ENCODE measurements at regions not wholly inside any gene's neighbourhood (a gene's known extent, or its start where the extent isn't known, plus 50 kb on each side); places are given as distances from the start of the nearest gene placed in this dataset.

DNA sequence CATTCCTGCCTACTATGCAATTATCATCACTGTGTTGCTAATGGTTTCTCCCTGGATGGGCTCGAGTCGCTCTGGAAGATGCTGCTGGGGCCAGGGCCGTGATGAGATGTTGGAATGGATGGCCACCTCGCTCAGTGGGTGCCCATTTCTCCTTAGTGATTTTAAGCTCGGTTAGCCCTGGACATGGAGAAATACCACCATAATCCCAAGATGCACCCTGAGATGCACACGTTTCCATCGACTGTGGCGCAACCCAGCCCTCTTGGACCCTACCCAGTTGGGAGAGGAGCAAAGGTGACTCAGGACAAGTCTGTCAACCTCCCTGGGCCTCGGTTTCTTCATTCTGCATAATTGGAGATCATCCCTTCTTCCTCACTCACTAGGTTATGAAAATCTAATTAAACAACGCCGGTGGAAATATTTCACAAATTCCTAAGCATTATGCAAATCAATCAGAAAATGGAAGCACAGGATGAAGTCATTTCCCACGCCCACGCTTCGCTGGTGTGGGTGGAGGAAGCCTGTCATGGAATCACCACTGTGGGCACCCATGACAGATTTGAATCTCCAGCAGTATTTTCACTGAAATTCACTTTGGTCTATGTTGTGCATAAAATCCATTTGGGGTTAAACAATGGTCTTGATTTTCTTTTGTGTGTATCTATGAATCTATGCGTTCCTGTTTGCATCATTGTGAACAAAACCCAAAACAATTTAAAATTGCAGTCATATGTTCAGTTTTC, 195.2 kb downstream of the AXIN2 start:
- no peak for DNase-seq (ENCODE audit: low read depth, low spot score)
- Histone ChIP-seq H3K27me3 (ENCODE audit: control insufficient read depth, insufficient read depth, low read length) (peaks cover 19% of the 10 kb centered on the region), H3K4me3 (ENCODE audit: low read depth, low read length) (no peak overlapping the region), H3K27ac (ENCODE audit: low read depth, low read length) (no peak overlapping the region), H3K9me3 (ENCODE audit: control insufficient read depth, insufficient read depth, low read length) (no peaks in the 10 kb centered on the region; the same call in 1 of the 2 replicates)
- TF ChIP-seq, protein P1, sequence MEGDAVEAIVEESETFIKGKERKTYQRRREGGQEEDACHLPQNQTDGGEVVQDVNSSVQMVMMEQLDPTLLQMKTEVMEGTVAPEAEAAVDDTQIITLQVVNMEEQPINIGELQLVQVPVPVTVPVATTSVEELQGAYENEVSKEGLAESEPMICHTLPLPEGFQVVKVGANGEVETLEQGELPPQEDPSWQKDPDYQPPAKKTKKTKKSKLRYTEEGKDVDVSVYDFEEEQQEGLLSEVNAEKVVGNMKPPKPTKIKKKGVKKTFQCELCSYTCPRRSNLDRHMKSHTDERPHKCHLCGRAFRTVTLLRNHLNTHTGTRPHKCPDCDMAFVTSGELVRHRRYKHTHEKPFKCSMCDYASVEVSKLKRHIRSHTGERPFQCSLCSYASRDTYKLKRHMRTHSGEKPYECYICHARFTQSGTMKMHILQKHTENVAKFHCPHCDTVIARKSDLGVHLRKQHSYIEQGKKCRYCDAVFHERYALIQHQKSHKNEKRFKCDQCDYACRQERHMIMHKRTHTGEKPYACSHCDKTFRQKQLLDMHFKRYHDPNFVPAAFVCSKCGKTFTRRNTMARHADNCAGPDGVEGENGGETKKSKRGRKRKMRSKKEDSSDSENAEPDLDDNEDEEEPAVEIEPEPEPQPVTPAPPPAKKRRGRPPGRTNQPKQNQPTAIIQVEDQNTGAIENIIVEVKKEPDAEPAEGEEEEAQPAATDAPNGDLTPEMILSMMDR (IDR thresholded peaks at IDR 0.05; ENCODE audit: low read depth, low read length), result no peak
- POLR2A ChIA-PET, result no interaction called here
- CTCF ChIA-PET, result no interaction called here

DNA sequence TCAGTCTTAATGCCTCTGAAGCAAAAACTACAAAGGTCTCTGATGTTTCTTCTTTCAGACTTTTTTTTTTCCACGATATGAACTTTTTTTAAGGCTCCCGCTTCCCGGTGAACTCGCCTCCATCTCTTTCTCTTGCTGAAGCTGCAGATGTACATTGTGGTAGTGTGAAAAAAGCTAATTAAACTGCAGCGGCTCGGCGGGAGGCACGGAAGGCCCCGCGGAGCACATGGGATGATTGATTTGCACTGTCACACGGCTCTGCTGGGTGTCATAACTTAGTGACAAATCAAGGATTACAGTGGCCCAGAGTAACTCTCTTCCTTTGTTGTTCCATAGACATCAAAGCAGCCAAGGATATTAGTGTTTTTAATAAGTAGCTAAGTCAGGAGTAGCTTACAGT, 196.3 kb downstream of the AXIN2 start:
- CTCF ChIA-PET, result no interaction called here
- Histone ChIP-seq H3K4me3 (ENCODE audit: low read depth, low read length) (no peak overlapping the region), H3K27me3 (ENCODE audit: control insufficient read depth, insufficient read depth, low read length) (peaks cover 10% of the 10 kb centered on the region), H3K9me3 (ENCODE audit: control insufficient read depth, insufficient read depth, low read length) (no peaks in the 10 kb centered on the region), H3K27ac (ENCODE audit: low read depth, low read length) (no peak overlapping the region)
- TF ChIP-seq, protein P1 (IDR thresholded peaks at IDR 0.05; ENCODE audit: low read depth, low read length), result no peak
- POLR2A ChIA-PET, result no interaction called here
- DNase-seq (ENCODE audit: low read depth, low spot score), result no peak

DNA sequence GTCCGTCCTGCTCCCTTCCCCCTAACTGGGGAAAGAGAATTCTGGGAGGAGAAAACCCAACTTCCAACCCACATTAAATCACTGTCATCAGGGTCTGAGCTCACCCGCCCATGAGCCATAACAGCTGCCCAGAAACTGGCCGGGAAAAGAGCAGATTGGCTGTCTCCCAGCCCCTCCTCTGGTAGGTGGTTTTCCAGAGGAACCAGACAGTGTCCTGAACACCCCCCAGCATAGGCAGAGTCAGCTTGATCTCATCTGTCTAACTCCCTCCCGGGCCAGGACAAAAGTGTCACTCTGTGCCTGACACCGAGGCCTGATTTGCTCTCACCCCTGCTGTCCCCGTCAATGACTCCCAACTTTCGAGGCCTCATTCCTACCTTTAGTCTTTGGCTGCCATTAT, 197.0 kb downstream of the AXIN2 start:
- TF ChIP-seq, protein P1 (IDR thresholded peaks at IDR 0.05; ENCODE audit: low read depth, low read length), result no peak
- ChIA-PET CTCF (no interaction called here), POLR2A (no interaction called here)
- H3K27me3 ChIP-seq (ENCODE audit: control insufficient read depth, insufficient read depth, low read length), result peaks cover 10% of the 10 kb centered on the region
- no peak overlapping the region for H3K27ac ChIP-seq (ENCODE audit: low read depth, low read length)
- H3K9me3 ChIP-seq (ENCODE audit: control insufficient read depth, insufficient read depth, low read length), result no peaks in the 10 kb centered on the region
- no peak overlapping the region for H3K4me3 ChIP-seq (ENCODE audit: low read depth, low read length)
- no peak for DNase-seq (ENCODE audit: low read depth, low spot score)

DNA sequence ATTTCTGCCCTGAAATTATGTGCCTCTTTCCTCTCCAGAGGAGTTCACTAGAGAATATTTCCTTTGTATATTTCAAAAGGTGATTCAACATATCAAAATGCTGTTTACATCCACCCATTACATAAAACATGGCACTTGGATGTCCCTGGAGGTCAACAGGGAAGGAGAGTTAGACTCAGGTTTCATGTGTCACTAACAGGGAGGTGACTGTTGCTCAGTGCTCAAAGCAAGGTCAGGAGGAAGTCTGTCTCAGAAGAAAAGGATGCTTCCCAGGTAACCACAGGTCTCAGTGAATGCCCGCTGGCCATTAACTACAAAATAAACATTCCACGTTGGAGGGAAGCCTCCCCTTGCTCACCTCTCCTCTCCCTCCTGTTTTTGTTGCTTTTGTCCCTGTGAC, 198.6 kb downstream of the AXIN2 start:
- Histone ChIP-seq H3K9me3 (ENCODE audit: control insufficient read depth, insufficient read depth, low read length) (no peaks in the 10 kb centered on the region), H3K27ac (ENCODE audit: low read depth, low read length) (no peak overlapping the region), H3K4me3 (ENCODE audit: low read depth, low read length) (no peak overlapping the region), H3K27me3 (ENCODE audit: control insufficient read depth, insufficient read depth, low read length) (peaks cover 8% of the 10 kb centered on the region)
- CTCF ChIA-PET, result no interaction called here
- TF ChIP-seq, protein P1 (IDR thresholded peaks at IDR 0.05; ENCODE audit: low read depth, low read length), result no peak
- POLR2A ChIA-PET, result no interaction called here
- DNase-seq (ENCODE audit: low read depth, low spot score), result no peak

DNA sequence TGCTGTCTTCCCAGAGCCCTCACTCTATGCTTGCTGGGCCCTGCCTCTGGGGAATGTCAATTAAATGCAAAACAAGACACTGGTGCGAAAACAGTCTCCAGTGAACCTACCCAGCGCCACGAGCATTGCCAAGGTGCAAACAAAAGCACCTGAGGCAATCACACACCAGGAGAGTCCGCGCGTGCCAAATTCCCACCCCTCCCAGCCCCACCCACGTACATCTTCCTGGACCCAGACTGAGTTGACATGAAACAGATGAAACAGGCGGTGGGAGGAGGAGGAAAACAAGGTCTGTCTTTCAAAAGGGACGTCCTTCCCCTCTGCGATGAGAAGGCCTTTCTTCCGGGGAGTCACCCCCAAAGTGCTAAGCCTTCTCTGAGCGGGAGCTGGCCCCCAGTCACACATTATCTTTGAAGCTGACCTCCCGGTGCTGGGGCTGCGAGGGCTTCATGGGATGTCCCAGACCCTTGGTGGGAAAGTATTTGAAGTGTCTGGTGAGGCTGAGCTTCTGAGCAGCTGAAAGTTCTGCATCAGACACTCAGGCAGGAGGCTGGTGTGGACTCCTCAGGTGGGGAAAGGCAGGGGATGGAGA, 200.4 kb downstream of the AXIN2 start:
- ChIA-PET POLR2A (no interaction called here), CTCF (no interaction called here)
- Histone ChIP-seq H3K27ac (ENCODE audit: low read depth, low read length) (no peak overlapping the region), H3K4me3 (ENCODE audit: low read depth, low read length) (no peak overlapping the region), H3K27me3 (ENCODE audit: control insufficient read depth, insufficient read depth, low read length) (peaks cover 8% of the 10 kb centered on the region), H3K9me3 (ENCODE audit: control insufficient read depth, insufficient read depth, low read length) (no peaks in the 10 kb centered on the region)
- TF ChIP-seq, protein P1 (IDR thresholded peaks at IDR 0.05; ENCODE audit: low read depth, low read length), result no peak
- no peak for DNase-seq (ENCODE audit: low read depth, low spot score)
